Epidermal melanocyte (primary cell): ENCODE measurements at regions not wholly inside any gene's neighbourhood (a gene's known extent, or its start where the extent isn't known, plus 50 kb on each side); places are given as distances from the start of the nearest gene placed in this dataset.

ENCODE experiments used
- DNase-seq: peaks from one replicate; pipeline ENCODE4 v3.0.0; 2011; ENCODE audit warnings: low spot score; ENCODE audit not compliant: insufficient read length

GRCh38 chrX:40151211-40152172 lies 53.7 kb upstream of the BCOR start:
- no peak for DNase-seq

GRCh38 chrX:40150503-40150902 lies 52.7 kb upstream of the BCOR start:
- DNase-seq: no peak

DNA sequence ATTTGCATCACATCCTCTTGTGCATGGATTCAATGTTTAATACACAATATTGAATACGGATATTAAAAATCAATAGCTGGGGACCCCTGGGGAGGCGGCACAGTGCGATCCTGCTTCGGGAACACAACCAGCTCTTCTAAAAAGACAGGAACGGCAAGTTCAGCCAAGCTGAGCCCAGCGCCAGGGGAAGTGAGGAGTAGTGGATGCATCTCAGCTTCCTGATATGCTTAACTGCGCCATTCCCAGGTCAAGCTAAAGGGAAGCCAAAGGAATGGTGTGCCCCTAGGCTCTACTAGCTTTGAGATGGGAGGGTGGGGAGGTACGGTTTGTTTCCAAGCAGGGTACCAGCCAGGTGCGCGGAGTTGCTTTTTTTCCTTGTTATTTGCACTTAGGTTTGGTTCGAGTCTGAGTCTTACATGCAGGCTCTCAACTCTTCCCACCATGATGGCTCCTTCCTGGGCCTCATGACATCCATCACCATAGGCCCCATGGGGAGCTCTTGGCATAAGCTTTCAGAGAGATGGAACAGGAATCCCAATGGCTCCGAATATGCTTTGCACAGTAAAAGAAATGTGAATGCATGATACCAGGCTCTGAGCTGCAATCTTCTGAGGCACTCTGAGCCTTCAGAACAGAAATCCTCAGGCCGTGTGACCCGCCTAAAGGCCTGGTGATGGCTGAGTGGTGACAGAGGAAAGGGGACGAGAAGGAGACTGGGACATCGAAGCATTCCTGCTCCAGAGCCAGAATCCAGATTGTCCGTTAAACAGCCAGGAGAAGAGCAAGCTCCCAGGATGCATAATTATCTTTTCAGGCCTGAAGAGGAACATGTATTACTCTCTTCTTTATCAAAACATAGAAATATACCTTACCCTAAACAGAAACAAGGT lies 51.8 kb upstream of the BCOR start:
- DNase-seq: no peak

DNA sequence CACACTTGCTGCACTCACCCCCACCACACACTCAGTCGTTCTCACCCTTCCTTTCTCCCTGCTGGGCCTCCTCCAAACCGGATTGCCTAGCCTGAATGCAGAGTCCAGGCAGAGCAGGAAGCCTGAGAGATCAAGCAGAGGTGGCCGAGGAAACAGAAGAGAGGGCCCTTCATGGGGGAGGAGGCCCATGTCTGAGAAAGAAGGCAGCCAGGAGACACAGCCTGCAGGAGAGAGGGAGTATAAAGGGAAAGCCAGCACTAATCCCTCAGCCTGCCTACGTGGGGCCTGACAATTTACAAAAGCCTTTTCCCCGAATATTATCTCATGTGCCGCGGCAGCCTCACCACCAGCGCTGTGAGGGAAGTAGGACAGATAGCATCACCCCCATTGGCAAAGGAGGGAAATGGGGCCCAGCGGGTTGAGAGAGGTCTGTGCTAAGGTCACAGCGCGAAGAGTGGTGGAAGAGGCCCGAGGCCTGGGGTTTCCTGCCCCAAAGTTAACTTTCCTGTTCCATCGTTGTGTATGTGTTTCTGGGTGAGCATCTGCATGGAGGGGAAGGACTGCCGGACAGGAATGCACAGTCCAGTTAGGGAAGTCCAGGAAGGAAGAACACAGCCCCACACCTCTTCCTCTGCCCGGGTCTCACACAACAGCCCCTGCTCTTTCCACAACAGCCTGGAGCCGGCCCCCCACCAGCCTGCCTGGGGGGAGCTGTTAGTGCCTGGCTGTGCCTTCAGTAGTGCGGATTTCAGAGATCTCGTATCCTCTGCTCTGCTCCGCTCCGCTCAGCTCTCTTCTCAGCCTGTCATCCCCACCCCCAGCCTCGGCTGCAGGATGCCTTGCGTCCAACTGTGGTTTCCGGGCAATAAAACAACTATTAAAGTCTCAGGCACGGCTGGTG lies 50.9 kb upstream of the BCOR start:
- DNase-seq: no peak

DNA sequence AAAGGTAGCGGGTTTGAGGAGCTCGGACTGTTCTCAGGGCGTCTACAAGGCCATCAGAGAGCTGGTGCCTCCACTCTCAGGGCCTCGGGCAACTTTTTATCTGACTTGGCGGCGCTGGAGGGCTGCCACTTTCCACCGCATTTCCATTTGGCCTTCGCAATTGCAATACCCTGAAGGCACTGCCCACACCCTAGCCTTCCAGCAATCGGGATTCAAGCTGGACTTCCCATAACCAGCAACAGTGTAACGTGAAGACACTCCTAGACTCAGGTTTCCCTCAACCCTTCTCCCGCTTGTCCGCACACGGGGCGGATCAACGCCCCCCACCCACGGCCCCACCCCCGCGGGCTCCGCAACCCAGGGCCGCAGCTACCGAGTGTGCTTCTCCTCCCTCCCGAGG lies 50.2 kb upstream of the BCOR start:
- no peak for DNase-seq
